Gastrocnemius medialis (tissue), 4 donors: ENCODE measurements at regions not wholly inside any gene's neighbourhood (a gene's known extent, or its start where the extent isn't known, plus 50 kb on each side); places are given as distances from the start of the nearest gene placed in this dataset.
"Not testable (repeated sequence)": the region's sequence is repeated elsewhere in the genome, so short reads cannot be mapped to it uniquely, and the experiment has no call there.

Experiments
- ATAC-seq, 2 donors: fragments of 150-250 bp; one replicate each; pipeline ENCODE4 v1.9.1; 2016
- DNase-seq, 2 donors: peaks; one replicate each; pipeline ENCODE4 v3.0.0-alpha.2; 2019
- H3K27ac ChIP-seq, 4 donors: fragments of 200-600 bp; sonication (generic); 1 replicate in 1 of 4; 2 replicates in 3 of 4; pipeline ENCODE4 v1.5.1; 2016 to 2018; ENCODE audit warnings: mild to moderate bottlenecking in 2 of 4, moderate library complexity in 1 of 4
- H3K27me3 ChIP-seq, 3 donors: fragments of 200-600 bp; sonication (generic) in 2 of 3; 1 replicate in 1 of 3; 2 replicates in 2 of 3; pipeline versions ENCODE4 v1.5.1 to v1.6.0; 2016 to 2019; ENCODE audit warnings: mild to moderate bottlenecking in 1 of 3, moderate library complexity in 1 of 3
- H3K36me3 ChIP-seq, 2 donors: fragments of 200-600 bp; sonication (generic) in 1 of 2; one replicate each; pipeline ENCODE4 v1.5.1; 2017 to 2018
- H3K4me1 ChIP-seq, 2 donors: fragments of 200-600 bp; sonication (generic) in 1 of 2; one replicate each; pipeline ENCODE4 v1.5.1; 2016 to 2017; ENCODE audit warnings: mild to moderate bottlenecking in 2 of 2
- H3K4me3 ChIP-seq, 4 donors: fragments of 200-600 bp; sonication (generic) in 3 of 4; 1 replicate in 1 of 4; 2 replicates in 3 of 4; pipeline ENCODE4 v1.5.1; 2016 to 2019; ENCODE audit warnings: mild to moderate bottlenecking in 2 of 4
- H3K9me3 ChIP-seq, 3 donors: fragments of 200-600 bp; sonication (generic) in 2 of 3; 1 replicate in 1 of 3; 2 replicates in 2 of 3; pipeline ENCODE4 v1.5.1; 2016 to 2019
- CTCF ChIP-seq, 5 experiments: fragments of 450-650 bp in 3 of 5; fragments of 200-600 bp in 2 of 5; sonication (generic) in 2 of 5; IDR thresholded peaks in 4 of 5; conservative IDR thresholded peaks in 1 of 5; 1 replicate in 4 of 5; 2 replicates in 1 of 5; pipeline ENCODE4 v1.5.1; 2016 to 2019; ENCODE audit warnings: antibody characterized with exemption in 5 of 5, mild to moderate bottlenecking in 3 of 5, moderate library complexity in 3 of 5
- POLR2A ChIP-seq, 2 donors: fragments of 450-650 bp; IDR thresholded peaks; one replicate each; pipeline ENCODE4 v1.6.1; 2017; ENCODE audit warnings: antibody characterized with exemption in 2 of 2, mild to moderate bottlenecking in 2 of 2, moderate library complexity in 2 of 2
- in situ Hi-C, 4 donors: fragments of 200-750 bp; cut with MboI; loops; one replicate each; pipeline versions ENCODE4 v1.15.0 to v1.8.0; 2017; ENCODE audit warnings: low sequenced_read_pairs in 4 of 4
- intact Hi-C: fragments of 100-400 bp; cut with DNase I; formaldehyde crosslinking; loops from one replicate; pipeline ENCODE4 v1.15.1; 2023; ENCODE audit warnings: low total_unique reads

- intact Hi-C loops, result no loop called here
- no peak for ATAC-seq
- Histone ChIP-seq H3K27me3 (peaks cover 0 to 3% (median 0%) of the 10 kb centered on the region in 3 donors), H3K36me3 (no peaks in the 10 kb centered on the region), H3K4me1 (no peaks in the 10 kb centered on the region), H3K27ac (no peak overlapping the region), H3K9me3 (no peaks in the 10 kb centered on the region), H3K4me3 (no peak overlapping the region)
- no peak for DNase-seq
- TF ChIP-seq CTCF (IDR thresholded peaks at IDR 0.05 in 4 of 5, conservative IDR thresholded peaks at IDR 0.05 in 1 of 5) (no peak), POLR2A (IDR thresholded peaks at IDR 0.05) (no peak)
- in situ Hi-C loops, result no loop called here
Measured at GRCh38 chr20:22827916-22828315, 207.2 kb upstream of the SSTR4 start.

GRCh38 chr20:22829356-22829755, 205.8 kb upstream of the SSTR4 start:
- no peak overlapping the region for H3K4me3 ChIP-seq
- no peaks in the 10 kb centered on the region for H3K9me3 ChIP-seq
- H3K27ac ChIP-seq, result no peak overlapping the region
- H3K4me1 ChIP-seq, result no peaks in the 10 kb centered on the region
- TF ChIP-seq POLR2A (IDR thresholded peaks at IDR 0.05), result no peak
- TF ChIP-seq CTCF (IDR thresholded peaks at IDR 0.05 in 4 of 5, conservative IDR thresholded peaks at IDR 0.05 in 1 of 5), result no peak
- in situ Hi-C loops, result no loop called here
- DNase-seq (no peak), ATAC-seq (no peak)
- no peaks in the 10 kb centered on the region for H3K36me3 ChIP-seq
- intact Hi-C loops, result no loop called here
- H3K27me3 ChIP-seq, result peaks cover 0 to 3% (median 0%) of the 10 kb centered on the region in 3 donors

GRCh38 chr20:22830138-22830537, 205.0 kb upstream of the SSTR4 start:
- in situ Hi-C loops, result no loop called here
- no peaks in the 10 kb centered on the region for H3K4me1 ChIP-seq
- intact Hi-C loops, result no loop called here

GRCh38 chr20:22830715-22831114, 204.4 kb upstream of the SSTR4 start:
- H3K4me1 ChIP-seq, DNase-seq, H3K9me3 ChIP-seq, H3K27ac ChIP-seq, in situ Hi-C loops, H3K27me3 ChIP-seq, intact Hi-C loops, H3K4me3 ChIP-seq, ATAC-seq, H3K36me3 ChIP-seq: not testable (repeated sequence)

More at GRCh38 chr20:22830138-22830537, 205.0 kb upstream of the SSTR4 start:
- DNase-seq (no peak), ATAC-seq (no peak)
- Histone ChIP-seq H3K36me3 (no peaks in the 10 kb centered on the region), H3K27me3 (peaks cover 0 to 3% (median 0%) of the 10 kb centered on the region in 3 donors), H3K9me3 (no peaks in the 10 kb centered on the region), H3K4me3 (no peak overlapping the region), H3K27ac (no peak overlapping the region)
- TF ChIP-seq POLR2A (IDR thresholded peaks at IDR 0.05) (no peak), CTCF (IDR thresholded peaks at IDR 0.05 in 4 of 5, conservative IDR thresholded peaks at IDR 0.05 in 1 of 5) (no peak)

GRCh38 chr20:22833851-22834250, 201.3 kb upstream of the SSTR4 start:
- ATAC-seq, result no peak
- TF ChIP-seq POLR2A (IDR thresholded peaks at IDR 0.05), result no peak
- no peak for TF ChIP-seq CTCF (IDR thresholded peaks at IDR 0.05 in 4 of 5, conservative IDR thresholded peaks at IDR 0.05 in 1 of 5)
- Histone ChIP-seq H3K27me3 (peaks cover 0 to 3% (median 0%) of the 10 kb centered on the region in 3 donors), H3K4me3 (no peak overlapping the region), H3K4me1 (no peaks in the 10 kb centered on the region), H3K36me3 (no peaks in the 10 kb centered on the region), H3K27ac (no peak overlapping the region), H3K9me3 (no peaks in the 10 kb centered on the region)
- intact Hi-C loops, result no loop called here
- in situ Hi-C loops, result no loop called here
- DNase-seq, result no peak
